ENCODE measurements at regions not wholly inside any gene's neighbourhood (a gene's known extent, or its start where the extent isn't known, plus 50 kb on each side); places are given as distances from the start of the nearest gene placed in this dataset.

- TF ChIP-seq CTCF (conservative IDR thresholded peaks at IDR 0.05; ENCODE audit: low read depth, low read length) = no peak
- TF ChIP-seq EZH2 (IDR thresholded peaks at IDR 0.05; ENCODE audit: borderline replicate concordance, low read depth, low read length, poor library complexity, severe bottlenecking) = no peak
These were observed 456.9 kb upstream of the MAP3K7 start for GRCh38 chr6:91043751-91044150.

Data from A673 (cell line).